Umbilical cord (tissue), 1 donor: ENCODE measurements at regions not wholly inside any gene's neighbourhood (a gene's known extent, or its start where the extent isn't known, plus 50 kb on each side); places are given as distances from the start of the nearest gene placed in this dataset.
"Not testable (repeated sequence)": the region's sequence is repeated elsewhere in the genome, so short reads cannot be mapped to it uniquely, and the experiment has no call there.

Source experiments
- DNase-seq: peaks from one replicate; pipeline ENCODE4 v3.0.0-alpha.2; 2015; ENCODE audit warnings: low spot score

- DNase-seq = no peak
These were observed 1725.9 kb downstream of the PCDH9 start for GRCh38 chr13:65504213-65504612.

- DNase-seq = no peak
These were observed 1729.7 kb downstream of the PCDH9 start for GRCh38 chr13:65500481-65500880.

- DNase-seq = no peak
These were observed 1730.9 kb downstream of the PCDH9 start for GRCh38 chr13:65499256-65499655.

- DNase-seq = no peak
These were observed 1732.9 kb downstream of the PCDH9 start for GRCh38 chr13:65497265-65497664.

GRCh38 chr13:65490725-65491124 lies 1739.4 kb downstream of the PCDH9 start:
- not testable (repeated sequence) for DNase-seq

GRCh38 chr13:65488606-65489005 lies 1741.5 kb downstream of the PCDH9 start:
- DNase-seq = no peak

- DNase-seq = peak; percentile 13
These were observed 1750.4 kb downstream of the PCDH9 start for GRCh38 chr13:65479692-65480091.

GRCh38 chr13:65473196-65473595 lies 1756.9 kb downstream of the PCDH9 start:
- DNase-seq = no peak

- no peak for DNase-seq
These were observed 1757.8 kb downstream of the PCDH9 start for GRCh38 chr13:65472336-65472735.

GRCh38 chr13:65470781-65471180 lies 1759.4 kb downstream of the PCDH9 start:
- peak; percentile 5 for DNase-seq

- DNase-seq = no peak
These were observed 1761.5 kb downstream of the PCDH9 start for GRCh38 chr13:65468628-65469027.

- DNase-seq = no peak
These were observed 1768.5 kb downstream of the PCDH9 start for GRCh38 chr13:65461590-65461989.

- no peak for DNase-seq
These were observed 1770.0 kb downstream of the PCDH9 start for GRCh38 chr13:65460136-65460535.

GRCh38 chr13:65456150-65456912 lies 1773.8 kb downstream of the PCDH9 start:
- no peak for DNase-seq

- DNase-seq = peak; percentile 2
These were observed 1775.7 kb downstream of the PCDH9 start for GRCh38 chr13:65454403-65454802.

- DNase-seq = no peak
These were observed 1776.2 kb downstream of the PCDH9 start for GRCh38 chr13:65453982-65454381.

GRCh38 chr13:65445340-65445739 lies 1784.8 kb downstream of the PCDH9 start:
- no peak for DNase-seq

GRCh38 chr13:65435590-65435989 lies 1794.5 kb downstream of the PCDH9 start:
- DNase-seq = no peak

- no peak for DNase-seq
These were observed 1812.2 kb downstream of the PCDH9 start for GRCh38 chr13:65417953-65418352.

- DNase-seq = no peak
These were observed 1813.4 kb downstream of the PCDH9 start for GRCh38 chr13:65416784-65417183.

- DNase-seq = no peak
These were observed 1815.9 kb downstream of the PCDH9 start for GRCh38 chr13:65414187-65414586.

- no peak for DNase-seq
These were observed 1818.6 kb downstream of the PCDH9 start for GRCh38 chr13:65411521-65411920.

GRCh38 chr13:65410791-65411190 lies 1819.3 kb downstream of the PCDH9 start:
- no peak for DNase-seq

GRCh38 chr13:65401315-65401714 lies 1828.8 kb downstream of the PCDH9 start:
- no peak for DNase-seq
